Nephron (organoid): ENCODE measurements at regions not wholly inside any gene's neighbourhood (a gene's known extent, or its start where the extent isn't known, plus 50 kb on each side); places are given as distances from the start of the nearest gene placed in this dataset.
A peak's percentile ranks its signal among the peaks of the same experiment; 100 is the strongest.

Experiments
- H3K27ac Mint-ChIP-seq, 3 experiments: 2 replicates each; pipeline ENCODE4 v1.8.0; 2020; ENCODE audit warnings: mixed read lengths in 3 of 3, mild to moderate bottlenecking in 2 of 3, moderate library complexity in 1 of 3
- H3K27me3 Mint-ChIP-seq: 2 replicates; pipeline ENCODE4 v1.8.0; 2021; ENCODE audit warnings: low read depth, mild to moderate bottlenecking, moderate library complexity, mixed read lengths
- H3K36me3 Mint-ChIP-seq: 2 replicates; pipeline ENCODE4 v1.8.0; 2020; ENCODE audit warnings: low read depth, mixed read lengths
- H3K4me1 Mint-ChIP-seq: 2 replicates; pipeline ENCODE4 v1.8.0; 2020; ENCODE audit warnings: mixed read lengths
- H3K4me3 Mint-ChIP-seq, 3 experiments: 2 replicates each; pipeline ENCODE4 v1.8.0; 2020; ENCODE audit warnings: mild to moderate bottlenecking in 3 of 3, mixed read lengths in 3 of 3, moderate library complexity in 2 of 3
- H3K9me3 Mint-ChIP-seq: 2 replicates; pipeline ENCODE4 v1.8.0; 2020; ENCODE audit warnings: mixed read lengths
- CTCF ChIP-seq, 3 experiments: fragments of 200-600 bp; sonication (generic); IDR thresholded peaks; one replicate each; pipeline ENCODE4 v1.5.0; 2021; ENCODE audit warnings: antibody characterized with exemption in 3 of 3; ENCODE audit not compliant: unreplicated experiment in 3 of 3

GRCh38 chr14:53462931-53463778 is 310.0 kb upstream of the DDHD1 start:
- Mint-ChIP-seq H3K27ac (no peak overlapping the region), H3K27me3 (no peaks in the 10 kb centered on the region), H3K4me3 (no peak overlapping the region), H3K4me1 (peaks cover 5% of the 10 kb centered on the region), H3K36me3 (no peaks in the 10 kb centered on the region), H3K9me3 (peaks cover 3% of the 10 kb centered on the region)
- no peak for TF ChIP-seq CTCF (IDR thresholded peaks at IDR 0.05; ENCODE audit: unreplicated experiment in 3 of 3)

- Mint-ChIP-seq H3K27me3 (no peaks in the 10 kb centered on the region), H3K9me3 (peaks cover 3% of the 10 kb centered on the region), H3K36me3 (no peaks in the 10 kb centered on the region), H3K27ac (no peak overlapping the region), H3K4me3 (no peak overlapping the region), H3K4me1 (peaks cover 18% of the 10 kb centered on the region)
- no peak for TF ChIP-seq CTCF (IDR thresholded peaks at IDR 0.05; ENCODE audit: unreplicated experiment in 3 of 3)
These were observed 308.7 kb upstream of the DDHD1 start for GRCh38 chr14:53461858-53462257.

GRCh38 chr14:53460544-53460943 is 307.4 kb upstream of the DDHD1 start:
- no peaks in the 10 kb centered on the region for H3K36me3 Mint-ChIP-seq
- no peak overlapping the region for H3K27ac Mint-ChIP-seq
- TF ChIP-seq CTCF (IDR thresholded peaks at IDR 0.05; ENCODE audit: unreplicated experiment in 3 of 3): no peak
- H3K27me3 Mint-ChIP-seq: no peaks in the 10 kb centered on the region
- peaks cover 20% of the 10 kb centered on the region for H3K4me1 Mint-ChIP-seq
- H3K4me3 Mint-ChIP-seq: no peak overlapping the region
- H3K9me3 Mint-ChIP-seq: peaks cover 3% of the 10 kb centered on the region

GRCh38 chr14:53458368-53458814 is 305.3 kb upstream of the DDHD1 start:
- H3K36me3 Mint-ChIP-seq: no peaks in the 10 kb centered on the region
- no peaks in the 10 kb centered on the region for H3K27me3 Mint-ChIP-seq
- H3K9me3 Mint-ChIP-seq: no peaks in the 10 kb centered on the region
- H3K4me3 Mint-ChIP-seq: peak overlapping the region in 1 of 3 experiments; percentile 7
- TF ChIP-seq CTCF (IDR thresholded peaks at IDR 0.05; ENCODE audit: unreplicated experiment in 3 of 3): no peak
- peak overlapping the region in 1 of 3 experiments; percentile 68 for H3K27ac Mint-ChIP-seq
- peaks cover 20% of the 10 kb centered on the region for H3K4me1 Mint-ChIP-seq

GRCh38 chr14:53456931-53457330 is 303.8 kb upstream of the DDHD1 start:
- Mint-ChIP-seq H3K4me1 (peaks cover 20% of the 10 kb centered on the region), H3K4me3 (no peak overlapping the region), H3K9me3 (no peaks in the 10 kb centered on the region), H3K36me3 (no peaks in the 10 kb centered on the region), H3K27ac (peak overlapping the region in 2 of 3 experiments; percentile 6 to 20), H3K27me3 (no peaks in the 10 kb centered on the region)
- TF ChIP-seq CTCF (IDR thresholded peaks at IDR 0.05; ENCODE audit: unreplicated experiment in 3 of 3): no peak
